Chondrocyte (in vitro differentiated cells): ENCODE measurements at regions not wholly inside any gene's neighbourhood (a gene's known extent, or its start where the extent isn't known, plus 50 kb on each side); places are given as distances from the start of the nearest gene placed in this dataset.

Source experiments
- DNase-seq: peaks from one replicate; pipeline ENCODE4 v3.0.0; 2021; ENCODE audit warnings: mixed read lengths, low spot score
- H3K27ac Mint-ChIP-seq: one replicate; pipeline ENCODE4 v1.8.0; 2021; ENCODE audit warnings: mild to moderate bottlenecking, moderate library complexity, mixed read lengths; ENCODE audit not compliant: unreplicated experiment
- H3K27me3 Mint-ChIP-seq: 2 replicates; pipeline ENCODE4 v1.8.0; 2021; ENCODE audit warnings: low read depth, mixed read lengths
- H3K36me3 Mint-ChIP-seq: 2 replicates; pipeline ENCODE4 v1.8.0; 2021; ENCODE audit warnings: low read depth, mixed read lengths
- H3K4me1 Mint-ChIP-seq: 2 replicates; pipeline ENCODE4 v1.8.0; 2021; ENCODE audit warnings: low read depth, mild to moderate bottlenecking, mixed read lengths
- H3K4me3 Mint-ChIP-seq: one replicate; pipeline ENCODE4 v1.8.0; 2021; ENCODE audit warnings: mild to moderate bottlenecking, moderate library complexity, mixed read lengths; ENCODE audit not compliant: unreplicated experiment
- H3K9me3 Mint-ChIP-seq: 2 replicates; pipeline ENCODE4 v1.8.0; 2021; ENCODE audit warnings: low read depth, mixed read lengths
- CTCF ChIP-seq: fragments of 200-600 bp; sonication (generic); IDR thresholded peaks from 2 replicates; pipeline ENCODE4 v1.5.0; 2021; ENCODE audit warnings: antibody characterized with exemption, mild to moderate bottlenecking, moderate library complexity

DNA sequence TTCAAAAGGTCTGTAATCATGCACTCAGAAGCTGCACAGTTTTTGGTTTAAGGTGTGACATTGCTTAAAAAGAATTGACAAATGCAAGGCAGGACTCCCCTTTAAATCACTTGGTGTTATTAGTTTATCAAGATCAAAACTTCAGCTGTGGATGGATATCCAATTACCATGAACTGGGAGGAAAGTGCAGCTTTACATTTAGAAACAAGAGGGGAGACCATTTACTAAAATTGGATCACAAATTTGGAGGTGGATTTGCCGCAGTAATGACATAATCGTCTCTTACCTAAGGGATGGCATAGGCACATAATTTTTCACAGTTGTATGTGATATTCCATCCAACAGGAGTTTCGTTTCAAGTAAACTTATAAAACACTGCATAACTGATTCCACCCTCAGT is 1610.2 kb downstream of the SLITRK5 start:
- Mint-ChIP-seq H3K27me3 (no peaks in the 10 kb centered on the region), H3K4me1 (no peaks in the 10 kb centered on the region), H3K36me3 (no peaks in the 10 kb centered on the region), H3K4me3 (no peak overlapping the region), H3K9me3 (no peaks in the 10 kb centered on the region), H3K27ac (no peak overlapping the region)
- TF ChIP-seq CTCF, result no peak
- DNase-seq, result no peak

DNA sequence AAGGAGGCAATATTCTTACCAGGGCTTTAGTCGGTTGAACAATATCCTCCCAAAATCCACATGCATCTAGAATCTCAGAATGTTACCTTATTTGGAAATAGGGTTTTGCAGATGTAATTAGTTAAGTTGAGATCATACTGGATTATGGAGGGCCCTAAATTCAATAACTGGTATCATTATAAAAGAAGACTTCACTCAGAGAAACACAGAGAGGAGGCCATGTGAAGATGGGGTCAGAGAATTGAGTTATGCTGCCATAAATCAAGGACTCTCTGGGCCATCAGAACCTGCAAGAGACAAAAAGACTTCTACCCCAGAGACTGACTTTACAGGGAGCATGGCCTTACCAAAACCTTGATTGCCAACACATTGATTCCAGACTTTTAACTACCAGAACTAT is 1611.1 kb downstream of the SLITRK5 start:
- no peaks in the 10 kb centered on the region for H3K4me1 Mint-ChIP-seq
- no peaks in the 10 kb centered on the region for H3K9me3 Mint-ChIP-seq
- no peaks in the 10 kb centered on the region for H3K36me3 Mint-ChIP-seq
- no peak overlapping the region for H3K27ac Mint-ChIP-seq
- TF ChIP-seq CTCF, result no peak
- no peak overlapping the region for H3K4me3 Mint-ChIP-seq
- DNase-seq, result no peak
- no peaks in the 10 kb centered on the region for H3K27me3 Mint-ChIP-seq

- peak; percentile 59 for DNase-seq
- peaks cover 4% of the 10 kb centered on the region for H3K9me3 Mint-ChIP-seq
- no peak overlapping the region for H3K27ac Mint-ChIP-seq
- peaks cover 1% of the 10 kb centered on the region for H3K36me3 Mint-ChIP-seq
- TF ChIP-seq CTCF, result no peak
- H3K27me3 Mint-ChIP-seq, result no peaks in the 10 kb centered on the region
- H3K4me3 Mint-ChIP-seq, result no peak overlapping the region
- no peaks in the 10 kb centered on the region for H3K4me1 Mint-ChIP-seq
Observed at GRCh38 chr13:89287381-89287780, 1616.2 kb downstream of the SLITRK5 start.

GRCh38 chr13:89294115-89294867 is 1623.1 kb downstream of the SLITRK5 start:
- Mint-ChIP-seq H3K4me1 (no peaks in the 10 kb centered on the region), H3K9me3 (peaks cover 4% of the 10 kb centered on the region), H3K4me3 (no peak overlapping the region), H3K27me3 (no peaks in the 10 kb centered on the region), H3K36me3 (no peaks in the 10 kb centered on the region), H3K27ac (no peak overlapping the region)
- no peak for TF ChIP-seq CTCF
- DNase-seq, result peak; percentile 56

- Mint-ChIP-seq H3K9me3 (peaks cover 6% of the 10 kb centered on the region), H3K36me3 (no peaks in the 10 kb centered on the region), H3K4me3 (no peak overlapping the region), H3K27me3 (no peaks in the 10 kb centered on the region), H3K4me1 (no peaks in the 10 kb centered on the region), H3K27ac (no peak overlapping the region)
- no peak for DNase-seq
- TF ChIP-seq CTCF, result no peak
Observed at GRCh38 chr13:89307278-89307677, 1636.1 kb downstream of the SLITRK5 start.
